GM23338 (cell line): ENCODE measurements at regions not wholly inside any gene's neighbourhood (a gene's known extent, or its start where the extent isn't known, plus 50 kb on each side); places are given as distances from the start of the nearest gene placed in this dataset.

Experiments
- ATAC-seq: fragments of 200-7000 bp; cut with Tn5 transposase; 3 replicates; pipeline ENCODE4 v1.9.1; 2020
- DNase-seq: peaks from one replicate; pipeline ENCODE4 v3.0.0-alpha.2; 2015; ENCODE audit warnings: low spot score
- H2AFZ ChIP-seq: fragments of 200-600 bp; sonication (generic); 2 replicates; pipeline ENCODE4 v1.8.0; 2016; ENCODE audit warnings: antibody characterized with exemption, mild to moderate bottlenecking, moderate library complexity
- H3F3A ChIP-seq: fragments of 200-600 bp; sonication (generic); replicated peaks from 2 replicates; pipeline ENCODE4 v1.8.0; 2017; ENCODE audit warnings: antibody characterized with exemption, mixed run types, low read depth
- H3K27ac ChIP-seq: fragments of 200-600 bp; sonication (generic); 2 replicates; pipeline ENCODE4 v1.6.1; 2016; ENCODE audit warnings: low read depth
- H3K27me3 ChIP-seq: fragments of 200-600 bp; sonication (generic); 2 replicates; pipeline ENCODE4 v1.8.0; 2016; ENCODE audit warnings: mild to moderate bottlenecking, mixed run types, moderate library complexity; ENCODE audit not compliant: insufficient read depth
- H3K36me3 ChIP-seq: fragments of 200-600 bp; sonication (generic); 2 replicates; pipeline ENCODE4 v1.8.0; 2016; ENCODE audit warnings: mild to moderate bottlenecking; ENCODE audit not compliant: insufficient read depth
- H3K4me1 ChIP-seq: fragments of 200-600 bp; sonication (generic); 2 replicates; pipeline ENCODE4 v1.8.0; 2016; ENCODE audit warnings: mild to moderate bottlenecking, moderate library complexity; ENCODE audit not compliant: insufficient read depth
- H3K4me2 ChIP-seq: fragments of 200-600 bp; sonication (generic); 2 replicates; pipeline ENCODE4 v1.7.1; 2017; ENCODE audit warnings: mixed run types
- H3K4me3 ChIP-seq: fragments of 200-600 bp; sonication (generic); 2 replicates; pipeline ENCODE4 v1.6.1; 2016; ENCODE audit warnings: mixed run types
- H3K79me2 ChIP-seq: fragments of 200-600 bp; sonication (generic); replicated peaks from 2 replicates; pipeline ENCODE4 v1.8.0; 2017; ENCODE audit warnings: mild to moderate bottlenecking; ENCODE audit not compliant: insufficient read depth
- H3K9me2 ChIP-seq: fragments of 200-600 bp; sonication (generic); 2 replicates; pipeline ENCODE4 v1.8.0; 2017; ENCODE audit not compliant: insufficient read depth
- H4K20me1 ChIP-seq: fragments of 200-600 bp; sonication (generic); replicated peaks from 2 replicates; pipeline ENCODE4 v1.8.0; 2017; ENCODE audit warnings: mild to moderate bottlenecking; ENCODE audit not compliant: insufficient read depth
- H3K27ac Mint-ChIP-seq: 2 replicates; pipeline ENCODE4 v1.8.0; 2020; ENCODE audit warnings: inconsistent platforms, mild to moderate bottlenecking, moderate library complexity, mixed read lengths
- H3K27me3 Mint-ChIP-seq: 3 replicates; pipeline ENCODE4 v1.8.0; 2022; ENCODE audit warnings: low read depth, mild to moderate bottlenecking, moderate library complexity, mixed read lengths, inconsistent platforms; ENCODE audit not compliant: insufficient read depth, poor library complexity
- H3K36me3 Mint-ChIP-seq: 3 replicates; pipeline ENCODE4 v1.8.0; 2021; ENCODE audit warnings: low read depth, mild to moderate bottlenecking, inconsistent platforms, moderate library complexity, mixed read lengths
- H3K4me1 Mint-ChIP-seq: 3 replicates; pipeline ENCODE4 v1.8.0; 2020; ENCODE audit warnings: mild to moderate bottlenecking, inconsistent platforms, mixed read lengths
- H3K4me3 Mint-ChIP-seq: 3 replicates; pipeline ENCODE4 v1.8.0; 2021; ENCODE audit warnings: moderate library complexity, mild to moderate bottlenecking, inconsistent platforms, mixed read lengths
- H3K9me3 Mint-ChIP-seq: 3 replicates; pipeline ENCODE4 v1.8.0; 2020; ENCODE audit warnings: moderate library complexity, mild to moderate bottlenecking, inconsistent platforms, mixed read lengths
- ETS1 ChIP-seq: IDR thresholded peaks from 2 replicates; pipeline ENCODE4 v1.6.1; 2016; ENCODE audit warnings: antibody characterized with exemption
- EZH2 ChIP-seq: fragments of 200-600 bp; sonication (generic); IDR thresholded peaks from one replicate; pipeline ENCODE4 v1.8.0; 2017; ENCODE audit warnings: antibody characterized with exemption, mild to moderate bottlenecking, low read depth; ENCODE audit not compliant: unreplicated experiment
- JUNB ChIP-seq: IDR thresholded peaks from one replicate; pipeline ENCODE4 v1.6.1; 2016; ENCODE audit warnings: antibody characterized with exemption; ENCODE audit not compliant: unreplicated experiment
- NANOG ChIP-seq: IDR thresholded peaks from 2 replicates; pipeline ENCODE4 v1.6.1; 2016; ENCODE audit warnings: antibody characterized with exemption, borderline replicate concordance
- REST ChIP-seq: IDR thresholded peaks from one replicate; pipeline ENCODE4 v1.6.1; 2018; ENCODE audit warnings: antibody characterized with exemption; ENCODE audit not compliant: unreplicated experiment
- STAT1 ChIP-seq: IDR thresholded peaks from one replicate; pipeline ENCODE4 v1.6.1; 2016; ENCODE audit warnings: antibody characterized with exemption; ENCODE audit not compliant: unreplicated experiment
- ZNF331 ChIP-seq: fragments of 250-450 bp; sonication (Bioruptor Pico); IDR thresholded peaks from 2 replicates; pipeline ENCODE4 v1.5.0; 2020; ENCODE audit warnings: low read depth, mild to moderate bottlenecking, moderate library complexity
- ZNF462 ChIP-seq: fragments of 250-450 bp; sonication (Bioruptor Pico); IDR thresholded peaks from 2 replicates; pipeline ENCODE4 v1.5.0; 2020; ENCODE audit warnings: mild to moderate bottlenecking, moderate library complexity
- TF ChIP-seq, protein P1 (sequence below), 2 experiments: fragments of 200-600 bp in 1 of 2; sonication (generic) in 1 of 2; conservative IDR thresholded peaks; 2 replicates each; pipeline versions ENCODE4 v1.5.1 to v1.6.1; 2016 to 2017; ENCODE audit warnings: antibody characterized with exemption in 2 of 2, low read depth in 2 of 2, mild to moderate bottlenecking in 2 of 2, moderate library complexity in 1 of 2

- TF ChIP-seq ETS1 (no peak), REST (no peak)
- TF ChIP-seq, protein P1, sequence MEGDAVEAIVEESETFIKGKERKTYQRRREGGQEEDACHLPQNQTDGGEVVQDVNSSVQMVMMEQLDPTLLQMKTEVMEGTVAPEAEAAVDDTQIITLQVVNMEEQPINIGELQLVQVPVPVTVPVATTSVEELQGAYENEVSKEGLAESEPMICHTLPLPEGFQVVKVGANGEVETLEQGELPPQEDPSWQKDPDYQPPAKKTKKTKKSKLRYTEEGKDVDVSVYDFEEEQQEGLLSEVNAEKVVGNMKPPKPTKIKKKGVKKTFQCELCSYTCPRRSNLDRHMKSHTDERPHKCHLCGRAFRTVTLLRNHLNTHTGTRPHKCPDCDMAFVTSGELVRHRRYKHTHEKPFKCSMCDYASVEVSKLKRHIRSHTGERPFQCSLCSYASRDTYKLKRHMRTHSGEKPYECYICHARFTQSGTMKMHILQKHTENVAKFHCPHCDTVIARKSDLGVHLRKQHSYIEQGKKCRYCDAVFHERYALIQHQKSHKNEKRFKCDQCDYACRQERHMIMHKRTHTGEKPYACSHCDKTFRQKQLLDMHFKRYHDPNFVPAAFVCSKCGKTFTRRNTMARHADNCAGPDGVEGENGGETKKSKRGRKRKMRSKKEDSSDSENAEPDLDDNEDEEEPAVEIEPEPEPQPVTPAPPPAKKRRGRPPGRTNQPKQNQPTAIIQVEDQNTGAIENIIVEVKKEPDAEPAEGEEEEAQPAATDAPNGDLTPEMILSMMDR (conservative IDR thresholded peaks at IDR 0.05; ENCODE audit: low read depth in 2 of 2), result no peak
These were observed 258.2 kb upstream of the FAT3 start (continued) for GRCh38 chr11:91966368-91966767.

- Histone ChIP-seq H3K4me3 (no peak overlapping the region), H2AFZ (no peak overlapping the region), H3K79me2 (no peaks in the 10 kb centered on the region), H4K20me1 (no peaks in the 10 kb centered on the region), H3K9me2 (no peaks in the 10 kb centered on the region; the same call in 1 of the 2 replicates), H3F3A (no peaks in the 10 kb centered on the region), H3K36me3 (no peaks in the 10 kb centered on the region), H3K4me1 (no peaks in the 10 kb centered on the region), H3K27me3 (no peaks in the 10 kb centered on the region), H3K27ac (no peak overlapping the region), H3K4me2 (no peak overlapping the region)
- Mint-ChIP-seq H3K4me1 (no peaks in the 10 kb centered on the region), H3K36me3 (peaks cover 5% of the 10 kb centered on the region; the same call in 1 of the 3 replicates), H3K9me3 (peaks cover 16% of the 10 kb centered on the region), H3K27ac (no peak overlapping the region), H3K4me3 (no peak overlapping the region), H3K27me3 (peaks cover 2% of the 10 kb centered on the region)
- TF ChIP-seq STAT1, result no peak
- TF ChIP-seq ZNF462, result no peak
- no peak for TF ChIP-seq ZNF331 (CRISPR knock-in tag)
- TF ChIP-seq NANOG, result no peak
- TF ChIP-seq REST, result no peak
- TF ChIP-seq JUNB, result no peak
- no peak for TF ChIP-seq EZH2
- DNase-seq, result no peak
- no peak for ATAC-seq
These were observed 263.8 kb upstream of the FAT3 start for GRCh38 chr11:91960770-91961169.
